ENCODE measurements at regions not wholly inside any gene's neighbourhood (a gene's known extent, or its start where the extent isn't known, plus 50 kb on each side); places are given as distances from the start of the nearest gene placed in this dataset.

DNA sequence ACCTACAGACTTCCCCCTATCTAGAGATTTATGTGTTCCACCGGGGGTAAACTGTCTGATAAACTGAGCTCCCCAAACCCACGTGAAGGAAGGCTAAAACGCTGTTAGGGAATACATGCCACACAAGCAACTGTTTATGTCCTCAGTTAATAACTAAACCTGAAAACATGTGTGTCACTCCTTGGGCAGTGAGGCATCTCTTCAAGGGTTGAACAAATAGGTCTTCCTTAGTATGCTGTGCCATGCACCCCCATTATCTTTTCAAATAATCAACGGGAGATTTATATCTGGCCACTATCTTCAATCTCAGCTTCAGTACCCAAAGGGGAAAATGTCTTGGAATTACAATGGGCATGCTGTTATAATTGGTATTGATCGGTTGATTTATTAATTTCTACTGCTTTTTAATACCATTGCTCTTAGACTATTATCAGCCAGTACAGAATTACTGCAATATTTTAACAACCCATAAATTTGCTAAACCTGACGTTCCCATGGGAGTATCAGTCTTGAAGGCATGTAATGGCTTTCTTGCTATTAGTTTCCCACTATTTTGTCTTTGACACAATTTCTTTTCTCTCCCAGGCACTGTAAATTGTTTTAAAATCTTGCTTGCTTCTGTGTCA, 279.2 kb upstream of the P2RY1 start:
- no peak for DNase-seq (ENCODE audit: low read depth)
- TF ChIP-seq, protein P1, sequence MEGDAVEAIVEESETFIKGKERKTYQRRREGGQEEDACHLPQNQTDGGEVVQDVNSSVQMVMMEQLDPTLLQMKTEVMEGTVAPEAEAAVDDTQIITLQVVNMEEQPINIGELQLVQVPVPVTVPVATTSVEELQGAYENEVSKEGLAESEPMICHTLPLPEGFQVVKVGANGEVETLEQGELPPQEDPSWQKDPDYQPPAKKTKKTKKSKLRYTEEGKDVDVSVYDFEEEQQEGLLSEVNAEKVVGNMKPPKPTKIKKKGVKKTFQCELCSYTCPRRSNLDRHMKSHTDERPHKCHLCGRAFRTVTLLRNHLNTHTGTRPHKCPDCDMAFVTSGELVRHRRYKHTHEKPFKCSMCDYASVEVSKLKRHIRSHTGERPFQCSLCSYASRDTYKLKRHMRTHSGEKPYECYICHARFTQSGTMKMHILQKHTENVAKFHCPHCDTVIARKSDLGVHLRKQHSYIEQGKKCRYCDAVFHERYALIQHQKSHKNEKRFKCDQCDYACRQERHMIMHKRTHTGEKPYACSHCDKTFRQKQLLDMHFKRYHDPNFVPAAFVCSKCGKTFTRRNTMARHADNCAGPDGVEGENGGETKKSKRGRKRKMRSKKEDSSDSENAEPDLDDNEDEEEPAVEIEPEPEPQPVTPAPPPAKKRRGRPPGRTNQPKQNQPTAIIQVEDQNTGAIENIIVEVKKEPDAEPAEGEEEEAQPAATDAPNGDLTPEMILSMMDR (conservative IDR thresholded peaks at IDR 0.05; ENCODE audit: low read depth, low read length) = no peak
- no peak overlapping the region for H3K4me3 ChIP-seq (ENCODE audit: low read length)

- peak; percentile 4 for DNase-seq (ENCODE audit: low read depth)
- TF ChIP-seq, protein P1 (conservative IDR thresholded peaks at IDR 0.05; ENCODE audit: low read depth, low read length) = no peak
- no peak overlapping the region for H3K4me3 ChIP-seq (ENCODE audit: low read length)
Measured at GRCh38 chr3:152556731-152557254, 278.1 kb upstream of the P2RY1 start.

DNA sequence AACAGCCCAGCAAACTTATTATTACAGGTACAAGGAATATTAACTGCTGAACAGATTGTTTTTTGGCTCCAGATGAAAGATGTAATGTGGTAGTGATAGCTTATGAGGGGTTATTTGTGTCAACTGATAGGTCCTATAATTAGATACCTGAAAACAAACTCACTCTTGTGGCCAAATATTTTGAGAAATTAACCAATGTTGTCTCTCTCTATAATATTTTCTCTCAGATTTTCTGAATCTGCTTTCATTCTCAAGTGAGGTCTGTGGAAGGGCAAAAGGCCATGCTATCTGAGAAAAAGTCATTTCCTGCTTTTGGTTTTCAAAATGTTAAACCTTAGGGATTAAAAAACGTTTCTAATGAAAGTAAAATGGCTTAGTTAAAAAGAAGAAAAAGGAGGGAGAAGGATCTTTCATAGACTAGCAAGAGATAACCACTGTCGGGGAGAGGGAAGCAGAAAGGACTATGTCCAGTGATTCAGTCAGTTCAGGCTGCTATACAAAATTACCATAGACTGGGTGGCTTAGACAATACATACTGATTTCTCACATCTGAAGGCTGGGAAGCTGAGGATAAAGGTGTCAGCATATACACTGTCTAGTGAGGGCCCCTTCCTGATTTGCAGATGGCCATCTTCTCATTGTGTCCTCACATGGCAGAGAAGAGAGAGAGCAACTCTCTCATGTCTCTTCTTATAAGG, 277.5 kb upstream of the P2RY1 start:
- TF ChIP-seq, protein P1 (conservative IDR thresholded peaks at IDR 0.05; ENCODE audit: low read depth, low read length) = no peak
- DNase-seq (ENCODE audit: low read depth) = no peak

GRCh38 chr3:152558386-152558785, 276.5 kb upstream of the P2RY1 start:
- DNase-seq (ENCODE audit: low read depth) = no peak
- TF ChIP-seq, protein P1 (conservative IDR thresholded peaks at IDR 0.05; ENCODE audit: low read depth, low read length) = no peak
- no peak overlapping the region for H3K4me3 ChIP-seq (ENCODE audit: low read length)

More for the DNA sequence above, 277.5 kb upstream of the P2RY1 start:
- H3K4me3 ChIP-seq (ENCODE audit: low read length) = no peak overlapping the region

DNA sequence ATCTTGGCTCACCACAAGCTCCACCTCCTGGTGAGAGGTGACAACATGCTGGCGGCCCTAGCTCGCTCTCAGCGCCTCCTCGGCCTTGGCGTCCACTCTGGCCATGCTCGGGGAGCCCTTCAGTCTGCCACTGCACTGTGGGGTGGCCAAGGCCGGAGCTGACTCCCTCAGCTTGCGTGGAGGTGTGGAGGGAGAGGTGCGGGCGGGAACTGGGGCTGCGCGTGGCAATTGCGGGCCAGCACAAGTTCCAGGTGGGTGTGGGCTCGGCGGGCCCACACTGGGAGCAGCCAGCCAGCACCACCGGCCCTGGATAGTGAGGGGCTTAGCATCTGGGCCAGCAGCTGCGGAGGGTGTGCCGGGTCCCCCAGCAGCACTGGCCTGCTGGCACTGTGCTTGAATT, 275.7 kb upstream of the P2RY1 start:
- no peak for DNase-seq (ENCODE audit: low read depth)
- TF ChIP-seq, protein P1 (conservative IDR thresholded peaks at IDR 0.05; ENCODE audit: low read depth, low read length) = no peak
- H3K4me3 ChIP-seq (ENCODE audit: low read length) = no peak overlapping the region

GRCh38 chr3:152564459-152564858, 270.5 kb upstream of the P2RY1 start:
- H3K4me3 ChIP-seq (ENCODE audit: low read length) = no peak overlapping the region
- DNase-seq (ENCODE audit: low read depth) = no peak
- TF ChIP-seq, protein P1 (conservative IDR thresholded peaks at IDR 0.05; ENCODE audit: low read depth, low read length) = no peak
